OCI-LY3 (cell line): ENCODE measurements at regions not wholly inside any gene's neighbourhood (a gene's known extent, or its start where the extent isn't known, plus 50 kb on each side); places are given as distances from the start of the nearest gene placed in this dataset.

Experiments used
- CTCF ChIP-seq: fragments of 200-600, 300-600 bp; sonication (generic); IDR thresholded peaks from 2 replicates; pipeline ENCODE4 v1.5.1; 2014; ENCODE audit warnings: antibody characterized with exemption, low read length, low read depth
- EZH2phosphoT487 ChIP-seq: fragments of 200-600 bp; shearing (Covaris generic); IDR thresholded peaks from 2 replicates; pipeline ENCODE4 v1.6.1; 2018; ENCODE audit warnings: antibody characterized with exemption, mixed run types, low read depth

GRCh38 chr18:45329316-45329715 lies 286.0 kb upstream of the SLC14A2 start:
- TF ChIP-seq CTCF (no peak), EZH2phosphoT487 (no peak)
